Adrenal gland (tissue), 5 donors: ENCODE measurements at regions not wholly inside any gene's neighbourhood (a gene's known extent, or its start where the extent isn't known, plus 50 kb on each side); places are given as distances from the start of the nearest gene placed in this dataset.

Source experiments
- POLR2A ChIP-seq, 2 donors: fragments of 450-650 bp; IDR thresholded peaks; one replicate each; pipeline ENCODE4 v1.6.1; 2017; ENCODE audit warnings: antibody characterized with exemption in 2 of 2, mild to moderate bottlenecking in 2 of 2, moderate library complexity in 1 of 2
- TF ChIP-seq, protein P1 (sequence below), 6 experiments: fragments of 450-650 bp in 4 of 6; fragments of 200-600 bp in 2 of 6; sonication (generic) in 1 of 6; IDR thresholded peaks; 1 replicate in 5 of 6; 2 replicates in 1 of 6; pipeline versions ENCODE4 v1.5.1 to v1.8.0; 2016 to 2021; ENCODE audit warnings: antibody characterized with exemption in 6 of 6, mild to moderate bottlenecking in 2 of 6, moderate library complexity in 1 of 6
- donor health status: DM: no; HTN: no; CAD: no.

GRCh38 chr1:4510276-4510691, 144.1 kb upstream of the AJAP1 start:
- TF ChIP-seq, protein P1, sequence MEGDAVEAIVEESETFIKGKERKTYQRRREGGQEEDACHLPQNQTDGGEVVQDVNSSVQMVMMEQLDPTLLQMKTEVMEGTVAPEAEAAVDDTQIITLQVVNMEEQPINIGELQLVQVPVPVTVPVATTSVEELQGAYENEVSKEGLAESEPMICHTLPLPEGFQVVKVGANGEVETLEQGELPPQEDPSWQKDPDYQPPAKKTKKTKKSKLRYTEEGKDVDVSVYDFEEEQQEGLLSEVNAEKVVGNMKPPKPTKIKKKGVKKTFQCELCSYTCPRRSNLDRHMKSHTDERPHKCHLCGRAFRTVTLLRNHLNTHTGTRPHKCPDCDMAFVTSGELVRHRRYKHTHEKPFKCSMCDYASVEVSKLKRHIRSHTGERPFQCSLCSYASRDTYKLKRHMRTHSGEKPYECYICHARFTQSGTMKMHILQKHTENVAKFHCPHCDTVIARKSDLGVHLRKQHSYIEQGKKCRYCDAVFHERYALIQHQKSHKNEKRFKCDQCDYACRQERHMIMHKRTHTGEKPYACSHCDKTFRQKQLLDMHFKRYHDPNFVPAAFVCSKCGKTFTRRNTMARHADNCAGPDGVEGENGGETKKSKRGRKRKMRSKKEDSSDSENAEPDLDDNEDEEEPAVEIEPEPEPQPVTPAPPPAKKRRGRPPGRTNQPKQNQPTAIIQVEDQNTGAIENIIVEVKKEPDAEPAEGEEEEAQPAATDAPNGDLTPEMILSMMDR (IDR thresholded peaks at IDR 0.05) = no peak
- TF ChIP-seq POLR2A (IDR thresholded peaks at IDR 0.05) = no peak
